Fibroblast of skin of right quadriceps (primary cell): ENCODE measurements at regions not wholly inside any gene's neighbourhood (a gene's known extent, or its start where the extent isn't known, plus 50 kb on each side); places are given as distances from the start of the nearest gene placed in this dataset.

Source experiments
- DNase-seq: peaks from one replicate; pipeline ENCODE4 v3.0.0-alpha.2; 2013

DNA sequence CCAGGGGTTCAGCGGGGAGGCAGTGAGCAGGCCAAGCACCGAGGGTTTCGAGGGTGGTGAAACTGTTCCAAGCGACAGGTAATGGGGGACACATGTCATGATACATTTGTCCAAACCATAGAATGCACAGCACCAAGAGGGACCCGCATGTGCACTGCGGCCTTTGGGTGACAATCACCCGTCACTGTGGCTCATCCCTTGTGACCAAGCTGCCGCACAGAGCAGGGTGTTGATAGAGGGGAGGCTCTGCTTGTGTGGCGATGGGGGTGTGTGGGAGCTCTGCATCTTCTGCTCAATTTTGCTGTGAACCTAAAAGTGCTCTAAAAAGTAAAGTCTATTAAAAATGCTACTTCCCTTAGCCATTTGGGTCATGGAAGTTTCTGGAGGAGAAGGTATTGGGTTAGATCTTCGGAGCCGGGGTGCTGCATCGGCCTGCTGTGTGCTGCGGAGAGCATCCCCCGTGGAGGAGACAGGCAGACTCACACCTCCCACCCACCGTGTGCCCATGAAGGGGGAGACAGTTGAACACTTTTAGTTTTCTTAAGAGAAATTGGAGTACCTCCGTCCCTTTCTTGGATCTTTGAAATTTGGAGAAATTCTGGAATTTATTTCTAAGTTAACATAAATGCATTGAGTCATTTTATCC, 280.4 kb upstream of the IRX2 start:
- no peak for DNase-seq

DNA sequence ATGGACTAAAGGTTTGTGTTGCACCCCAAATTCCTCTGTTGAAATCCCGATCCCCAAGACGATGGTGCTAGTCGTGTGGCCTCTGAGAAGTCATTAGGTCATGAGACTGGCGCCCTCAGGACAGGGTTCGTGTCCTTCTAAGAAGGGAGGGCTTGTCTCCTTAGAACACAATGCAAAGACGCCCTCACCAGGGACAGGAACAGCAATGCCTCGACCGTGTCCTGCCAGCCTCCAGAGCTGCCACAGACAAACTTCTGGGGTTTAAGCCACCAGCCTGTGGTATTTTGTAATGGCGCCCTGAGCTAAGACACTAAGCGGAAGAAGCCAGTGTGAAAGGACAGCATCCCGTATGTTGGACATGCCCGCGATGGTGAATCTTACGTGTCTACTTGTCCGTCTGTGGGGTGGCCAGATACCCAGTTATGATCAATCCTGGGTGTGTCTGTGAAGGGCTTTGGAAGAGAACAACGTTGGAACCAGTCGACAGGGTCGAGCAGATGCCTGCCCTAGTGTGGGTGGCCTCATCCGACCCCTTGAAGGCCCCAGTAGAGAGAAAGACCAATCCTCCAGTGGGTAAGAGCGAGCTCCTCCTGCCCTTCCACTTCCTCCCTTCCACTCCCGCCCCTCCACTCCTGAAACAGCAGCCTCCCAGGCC, 279.2 kb upstream of the IRX2 start:
- DNase-seq, result no peak

DNA sequence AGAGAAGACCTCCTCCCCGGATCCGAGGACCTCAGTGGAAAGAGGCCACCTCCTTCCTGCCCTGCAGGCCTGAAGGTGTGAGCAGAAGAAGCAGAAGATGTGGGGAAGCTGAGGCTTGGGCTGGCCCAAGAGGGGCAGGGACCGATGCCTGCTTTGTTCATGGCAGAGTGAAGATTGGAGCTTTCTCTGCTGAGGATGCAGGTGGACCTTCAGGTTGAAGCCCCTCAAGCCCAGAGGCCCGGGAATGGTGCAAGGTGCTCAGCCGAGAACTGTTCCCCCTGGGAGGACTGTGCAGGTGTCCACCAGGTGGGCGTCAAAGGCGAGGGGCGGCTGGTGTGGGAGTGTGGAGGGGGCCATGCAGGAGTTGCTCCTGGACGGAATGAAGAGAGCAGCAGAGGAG, 277.9 kb upstream of the IRX2 start:
- no peak for DNase-seq

DNA sequence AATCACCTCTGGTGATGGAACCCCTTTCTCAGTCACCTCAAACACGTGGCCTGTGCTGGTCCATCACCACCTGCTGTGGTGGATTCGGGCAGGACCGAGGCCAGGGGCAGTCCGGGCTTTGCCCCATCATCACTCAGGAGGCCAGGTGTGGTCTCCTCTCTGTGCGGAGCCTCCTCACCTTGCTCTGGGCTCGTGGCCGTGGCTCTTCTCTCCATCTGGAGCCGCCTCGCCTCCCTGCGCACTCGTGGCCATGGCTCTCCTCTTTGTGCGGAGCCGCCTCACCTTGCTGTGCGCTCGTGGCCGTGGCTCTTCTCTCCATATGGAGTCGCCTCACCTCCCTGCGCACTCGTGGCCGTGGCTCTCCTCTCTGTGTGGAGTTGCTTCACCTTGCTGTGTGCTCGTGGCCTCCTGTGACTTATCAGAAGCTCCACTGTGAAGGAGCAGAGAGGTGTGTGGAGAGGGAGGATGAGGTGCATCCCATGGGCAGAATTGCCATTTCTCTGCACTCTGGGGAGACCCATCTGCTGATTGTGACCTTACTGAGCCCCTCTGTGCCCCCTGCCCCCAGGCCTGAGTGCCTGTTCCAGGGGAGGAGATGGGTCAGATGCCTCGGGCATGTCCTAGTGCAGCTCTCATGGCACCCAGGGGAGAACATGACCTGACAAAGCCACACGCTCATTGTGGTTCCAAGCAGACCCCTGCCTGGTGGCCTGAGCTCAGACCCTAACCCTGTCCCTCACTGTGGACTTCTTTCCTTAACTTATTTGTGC, 276.6 kb upstream of the IRX2 start:
- no peak for DNase-seq

DNA sequence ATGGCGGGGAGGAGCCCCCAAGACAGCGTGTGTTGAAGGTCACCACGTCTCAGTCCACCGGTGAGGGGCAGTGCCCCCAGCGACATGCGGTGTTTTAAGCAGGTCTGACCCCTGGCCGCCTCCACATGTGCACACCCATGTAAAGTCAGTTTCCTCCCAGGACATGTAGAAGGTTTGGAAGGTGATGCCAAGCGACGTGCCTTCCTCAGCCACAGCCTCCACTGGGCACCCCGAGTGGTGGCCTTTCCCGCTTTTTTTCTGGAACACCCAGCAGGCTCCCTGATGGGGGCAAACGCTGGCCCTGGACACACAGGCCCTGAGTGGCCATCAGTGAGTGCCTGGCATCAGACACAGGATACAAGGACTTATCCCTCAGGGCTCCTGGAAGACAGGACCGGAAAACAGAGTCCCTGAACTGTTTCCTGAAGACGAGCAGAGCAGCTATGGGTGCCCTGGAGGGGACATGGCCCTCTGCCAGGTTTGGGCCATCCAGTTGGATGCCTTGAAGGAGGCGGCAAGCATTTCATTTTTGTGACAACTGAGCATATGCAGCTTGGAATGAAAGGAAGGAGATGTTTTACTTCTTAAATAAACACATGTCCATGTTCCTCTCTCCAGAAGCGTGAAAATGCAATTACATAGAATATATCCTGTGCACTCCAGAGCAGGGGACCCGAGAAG, 275.8 kb upstream of the IRX2 start:
- no peak for DNase-seq

DNA sequence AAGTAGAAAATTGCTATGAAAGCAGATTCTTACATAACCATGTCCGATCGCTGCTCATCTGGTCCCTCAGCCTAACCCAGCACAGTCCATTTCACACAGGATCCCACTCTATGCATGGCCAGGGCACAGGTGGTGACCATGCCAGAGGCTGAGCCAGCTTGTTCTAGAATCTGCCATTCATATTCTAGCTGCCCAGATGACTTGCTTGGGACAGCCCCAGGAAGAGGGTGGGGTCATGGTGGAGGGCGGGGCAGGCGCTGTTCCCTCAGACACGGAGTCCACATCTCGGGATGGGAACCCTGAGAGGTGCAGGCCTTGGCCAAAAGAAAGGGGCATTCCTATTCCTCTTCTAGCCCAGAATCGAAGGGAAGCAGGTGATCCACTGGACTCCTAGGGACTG, 275.2 kb upstream of the IRX2 start:
- no peak for DNase-seq

DNA sequence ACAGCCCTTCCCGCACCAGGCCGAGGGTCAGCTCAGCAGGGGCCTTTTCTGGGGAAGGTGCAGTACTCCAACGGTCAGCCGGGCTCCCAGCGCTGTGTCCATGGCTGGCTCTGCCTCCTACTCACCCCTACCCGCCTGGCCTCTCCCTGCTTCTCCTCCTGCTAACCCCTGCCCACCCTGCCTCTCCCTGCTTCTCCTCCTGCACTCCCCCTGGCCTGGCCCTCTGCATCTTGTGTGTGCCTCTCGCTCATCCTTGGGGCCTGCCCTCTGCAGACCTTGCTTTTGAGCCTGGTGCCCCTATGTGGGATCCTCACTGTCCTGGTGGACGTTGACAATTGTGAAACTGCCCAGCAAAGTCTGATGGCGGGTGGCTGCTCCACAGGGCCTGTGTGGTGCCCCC, 274.6 kb upstream of the IRX2 start:
- no peak for DNase-seq

DNA sequence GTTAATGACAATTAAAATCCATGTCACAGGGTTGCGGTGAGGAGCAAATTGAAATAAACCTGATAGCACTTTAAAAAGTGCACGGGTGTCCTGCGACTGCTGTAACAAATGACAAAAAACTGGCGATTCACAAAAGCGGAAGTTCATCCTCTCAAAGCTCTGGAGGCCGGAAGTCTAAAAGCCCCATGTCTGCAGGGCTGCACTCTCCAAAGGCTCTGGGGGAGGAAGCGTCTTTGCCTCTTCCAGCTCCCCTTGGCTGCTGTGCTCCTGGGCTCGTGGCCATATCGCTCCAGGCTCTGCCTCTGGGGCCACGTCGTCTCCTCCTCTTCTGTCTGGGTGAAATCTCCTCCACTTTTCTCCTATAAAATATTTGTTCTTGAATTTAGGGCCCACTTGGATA, 273.9 kb upstream of the IRX2 start:
- no peak for DNase-seq

DNA sequence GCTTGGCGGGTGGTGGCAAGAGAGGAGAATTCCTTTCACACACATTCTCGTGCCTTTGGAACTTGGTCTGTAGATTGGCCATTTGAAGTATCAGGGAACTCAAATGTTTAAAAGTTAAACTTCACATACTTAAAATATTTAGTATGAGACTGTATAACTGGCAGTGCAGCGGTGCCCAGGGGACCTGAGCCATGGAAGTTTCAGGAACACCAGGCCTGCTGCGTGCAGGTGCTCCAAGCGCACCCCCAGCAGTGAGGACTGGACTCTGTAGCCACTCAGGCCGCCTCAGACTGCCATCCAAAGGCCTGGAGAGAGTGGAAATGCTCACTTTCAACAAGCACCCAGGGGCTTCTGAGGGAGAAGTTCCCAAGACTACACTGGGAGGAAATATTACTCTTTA, 273.5 kb upstream of the IRX2 start:
- no peak for DNase-seq

DNA sequence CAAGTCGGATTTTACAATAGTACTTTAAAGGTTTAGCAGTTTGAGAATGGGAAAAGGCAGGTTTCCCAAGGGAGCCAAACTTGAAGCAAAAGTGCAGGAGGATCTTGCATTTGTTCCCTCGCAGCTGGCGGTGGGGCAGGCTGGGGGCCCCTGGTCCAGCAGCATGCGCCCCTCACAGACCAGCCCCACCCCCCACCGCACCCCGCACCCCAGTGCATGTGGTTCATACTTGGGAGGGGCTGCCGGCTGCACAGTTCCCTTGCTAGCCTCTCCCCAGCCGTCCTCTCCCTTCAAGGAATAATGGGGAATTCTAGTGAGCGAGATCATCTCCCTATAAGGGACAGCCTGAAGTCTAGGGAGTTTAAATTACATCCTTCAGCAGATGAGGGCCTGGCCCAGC, 273.1 kb upstream of the IRX2 start:
- no peak for DNase-seq

DNA sequence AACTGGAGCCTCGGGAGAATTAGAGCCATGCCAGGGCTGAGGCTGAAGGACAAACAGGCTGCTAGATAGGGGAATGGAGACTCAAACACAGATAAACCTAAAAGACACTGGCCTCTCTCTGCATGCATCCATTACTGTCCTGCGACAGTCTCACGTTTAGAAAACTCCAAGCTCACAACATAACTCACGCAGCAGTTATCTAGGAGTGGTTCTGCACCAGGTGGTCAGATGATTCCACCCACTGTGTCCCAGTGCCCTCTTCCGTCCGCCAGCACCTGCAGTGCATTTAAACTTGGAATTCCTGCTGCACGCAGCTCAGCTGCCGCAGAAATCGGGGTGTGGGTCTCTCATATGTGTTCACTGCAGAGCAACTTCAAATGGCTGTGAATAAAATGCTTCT, 272.6 kb upstream of the IRX2 start:
- no peak for DNase-seq

DNA sequence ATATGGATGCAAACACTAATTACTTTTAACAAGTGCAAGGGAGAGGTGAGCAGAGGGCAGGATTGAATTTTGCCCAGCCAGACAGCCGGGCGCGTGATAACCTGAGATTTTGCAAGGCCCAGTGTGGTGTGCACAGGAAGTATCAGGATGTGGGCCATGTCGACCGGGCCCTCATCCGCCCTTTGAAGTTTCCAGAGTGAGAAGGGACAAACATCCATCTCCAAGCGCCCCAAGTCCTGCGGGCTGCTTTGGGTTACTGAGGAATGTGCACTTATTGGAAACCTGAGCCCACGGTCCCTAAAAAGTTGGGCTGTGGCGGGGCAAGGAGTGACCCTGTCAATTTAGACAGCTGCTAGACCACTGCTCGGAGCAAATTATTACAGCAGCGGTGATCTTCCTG, 272.2 kb upstream of the IRX2 start:
- no peak for DNase-seq

DNA sequence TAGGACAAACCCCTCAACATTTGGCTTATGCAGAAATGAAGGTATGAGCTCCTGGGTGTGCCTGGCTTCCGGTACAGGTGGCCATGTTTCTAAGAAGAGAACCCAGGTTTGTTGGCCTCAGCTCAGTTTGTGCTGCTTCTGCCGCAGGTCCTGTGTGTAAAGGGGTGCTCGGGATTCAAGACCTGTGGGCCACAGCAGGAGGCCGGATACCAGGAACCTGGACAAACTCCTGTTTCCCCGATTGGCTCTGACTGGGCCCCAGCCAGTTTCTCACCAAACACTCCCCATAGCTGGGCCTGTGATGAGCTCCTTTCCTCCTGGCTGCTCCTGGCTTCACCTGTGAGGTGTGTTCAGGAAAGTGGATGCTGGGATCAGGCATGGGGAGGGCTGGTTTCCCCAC, 271.2 kb upstream of the IRX2 start:
- no peak for DNase-seq

DNA sequence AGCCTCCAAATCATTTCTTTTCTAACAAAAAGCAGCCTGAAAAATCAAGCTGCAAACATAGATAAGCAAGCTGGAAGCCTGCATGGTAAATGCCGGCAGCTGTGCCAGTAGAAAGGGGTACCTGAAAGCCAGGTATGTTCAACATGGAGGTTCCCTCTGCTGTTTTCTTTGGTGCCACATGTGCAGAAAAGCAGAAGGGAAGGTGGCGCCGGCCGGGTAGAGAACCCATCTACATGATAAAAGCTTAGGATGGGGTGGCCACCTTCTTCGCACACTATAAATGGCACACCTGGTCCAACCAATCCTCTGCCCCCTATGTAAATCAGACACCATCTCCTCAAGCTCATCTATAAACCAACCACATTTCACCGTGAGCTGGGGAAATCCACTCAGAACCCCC, 268.9 kb upstream of the IRX2 start:
- no peak for DNase-seq

DNA sequence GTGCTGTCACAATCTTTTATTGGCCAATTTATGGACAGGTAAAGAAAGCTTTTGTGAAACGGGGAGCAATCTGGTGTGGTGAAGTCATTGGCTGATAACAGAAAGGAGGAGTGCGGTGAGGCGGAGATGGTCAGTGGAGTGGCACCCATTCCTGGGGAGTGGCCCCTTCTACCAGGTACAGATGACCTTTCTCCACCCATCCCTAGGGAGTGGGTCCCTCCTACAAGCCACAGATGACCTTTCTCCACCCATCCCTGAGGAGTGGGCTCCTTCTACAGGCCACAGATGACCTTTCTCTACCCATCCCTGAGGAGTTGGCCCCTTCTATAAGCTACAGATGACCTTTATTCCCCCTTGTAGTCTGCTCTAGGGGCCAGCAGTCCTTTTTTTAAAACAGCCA, 267.6 kb upstream of the IRX2 start:
- no peak for DNase-seq

DNA sequence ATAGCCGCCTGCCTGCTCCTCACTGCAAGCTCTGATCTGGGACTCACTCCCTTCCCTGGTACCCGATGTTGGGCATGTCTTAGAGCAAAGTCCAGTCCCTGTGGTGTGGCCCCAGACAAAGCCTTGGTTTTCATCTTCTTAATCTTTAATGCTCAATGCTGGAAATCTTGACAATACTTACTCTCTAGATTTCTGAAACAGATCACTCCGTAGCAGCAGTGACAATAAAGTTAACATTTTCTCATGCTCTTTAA, 260.2 kb upstream of the IRX2 start:
- no peak for DNase-seq

DNA sequence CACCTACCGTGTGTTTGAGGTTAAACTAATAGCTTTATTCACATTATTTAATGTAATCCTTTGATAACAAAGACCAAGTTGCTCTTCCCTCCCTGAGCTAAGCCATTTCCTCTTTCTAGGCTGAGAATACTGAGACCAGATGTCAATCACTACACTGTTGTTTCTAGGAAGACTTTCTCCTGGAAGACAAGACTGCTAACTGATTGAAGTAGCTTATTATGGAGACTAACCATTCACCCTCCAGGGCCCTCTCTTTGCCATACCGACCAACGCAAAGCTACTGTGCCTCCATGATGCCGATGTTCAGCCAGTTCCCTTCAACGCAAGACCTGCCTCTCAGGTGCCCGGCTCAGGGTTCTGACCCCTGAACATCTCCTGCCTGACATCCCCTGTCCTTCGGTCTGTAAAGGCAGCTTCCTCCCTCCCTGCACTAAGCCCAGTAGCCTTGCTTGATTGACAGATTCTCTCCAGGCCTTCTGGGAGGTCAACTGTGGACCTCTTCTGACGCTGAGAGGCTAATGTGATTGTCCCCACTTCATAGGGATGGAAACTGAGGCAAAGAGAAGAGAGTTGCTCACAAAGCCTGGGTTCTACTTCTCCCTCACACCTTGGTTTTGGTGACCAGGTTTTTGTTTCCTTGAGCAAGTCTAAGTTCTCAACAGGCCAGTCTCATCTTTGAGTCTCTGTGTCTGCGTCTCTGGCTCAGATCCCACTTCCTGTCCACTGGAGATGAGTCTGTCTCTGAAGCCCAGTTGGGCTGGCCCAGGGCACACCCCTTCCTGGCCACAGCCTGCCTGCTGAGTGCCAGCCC, 259.7 kb upstream of the IRX2 start:
- no peak for DNase-seq

DNA sequence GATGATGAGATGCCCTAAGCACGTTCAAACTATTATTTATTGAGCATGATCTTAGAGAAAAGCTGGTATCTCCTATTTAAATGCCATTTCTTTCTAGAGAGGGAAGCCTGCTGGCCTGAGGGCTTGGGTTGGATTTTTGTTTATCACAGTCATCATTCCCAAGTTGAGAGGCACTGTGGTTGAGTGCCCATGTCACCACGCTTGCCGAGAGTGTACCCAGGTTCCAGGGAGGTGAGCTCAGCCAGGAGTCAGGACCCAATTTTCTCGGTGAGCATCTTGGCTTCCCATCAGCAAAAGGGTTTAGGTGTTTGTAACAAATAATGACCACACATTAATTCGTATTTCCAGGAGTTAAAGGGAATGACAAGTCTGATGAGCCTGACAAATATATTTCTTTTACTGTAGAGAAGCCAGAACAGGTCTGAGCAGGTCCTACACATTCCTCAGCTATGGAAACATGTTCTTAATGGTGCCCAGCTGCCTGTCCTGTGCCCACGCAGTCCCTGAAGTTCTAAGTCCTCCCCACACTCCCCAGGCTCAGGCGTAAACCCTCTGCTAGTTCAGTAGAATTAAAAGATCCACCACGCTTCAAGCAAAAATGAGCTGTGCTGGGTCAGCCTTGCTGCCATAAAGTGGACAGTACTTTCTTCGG, 258.9 kb upstream of the IRX2 start:
- DNase-seq, result no peak

DNA sequence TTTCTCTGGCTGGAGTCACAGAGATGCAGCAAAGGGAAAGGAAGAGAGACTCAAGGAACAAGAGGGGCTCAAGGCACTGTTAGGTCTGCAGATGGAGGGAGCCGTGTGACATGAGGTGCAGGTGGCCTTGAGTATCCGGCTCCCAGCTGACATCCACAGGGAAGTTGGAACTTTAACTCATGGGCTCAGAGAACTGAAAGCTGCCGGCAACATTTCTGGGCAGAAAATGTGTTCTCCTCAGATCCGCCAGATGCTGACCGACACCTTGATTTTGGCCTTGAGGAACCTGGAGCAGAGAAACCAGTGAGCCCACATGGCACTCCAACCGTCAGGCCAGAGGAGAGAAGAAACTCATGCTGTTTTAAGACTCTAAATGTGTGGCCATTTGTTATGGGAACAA, 258.1 kb upstream of the IRX2 start:
- DNase-seq, result no peak

DNA sequence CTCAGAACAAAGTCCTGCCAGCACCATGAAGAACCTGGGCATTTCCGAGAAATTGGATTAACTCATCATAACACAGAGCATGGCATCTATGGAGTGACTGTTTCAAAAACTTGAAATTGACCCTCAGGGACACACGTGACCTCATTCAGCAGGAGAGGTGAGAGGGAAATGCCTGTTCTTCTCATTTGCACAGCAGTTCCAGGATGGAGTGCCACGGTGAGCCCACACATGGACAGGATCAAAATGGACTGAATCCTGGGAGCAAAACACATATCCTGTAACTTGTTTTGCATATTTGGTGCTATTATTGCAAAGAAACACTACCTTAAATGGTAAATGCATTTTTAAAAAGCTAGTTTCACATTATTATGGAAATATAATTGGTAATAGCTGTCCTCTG, 256.1 kb upstream of the IRX2 start:
- DNase-seq, result no peak

DNA sequence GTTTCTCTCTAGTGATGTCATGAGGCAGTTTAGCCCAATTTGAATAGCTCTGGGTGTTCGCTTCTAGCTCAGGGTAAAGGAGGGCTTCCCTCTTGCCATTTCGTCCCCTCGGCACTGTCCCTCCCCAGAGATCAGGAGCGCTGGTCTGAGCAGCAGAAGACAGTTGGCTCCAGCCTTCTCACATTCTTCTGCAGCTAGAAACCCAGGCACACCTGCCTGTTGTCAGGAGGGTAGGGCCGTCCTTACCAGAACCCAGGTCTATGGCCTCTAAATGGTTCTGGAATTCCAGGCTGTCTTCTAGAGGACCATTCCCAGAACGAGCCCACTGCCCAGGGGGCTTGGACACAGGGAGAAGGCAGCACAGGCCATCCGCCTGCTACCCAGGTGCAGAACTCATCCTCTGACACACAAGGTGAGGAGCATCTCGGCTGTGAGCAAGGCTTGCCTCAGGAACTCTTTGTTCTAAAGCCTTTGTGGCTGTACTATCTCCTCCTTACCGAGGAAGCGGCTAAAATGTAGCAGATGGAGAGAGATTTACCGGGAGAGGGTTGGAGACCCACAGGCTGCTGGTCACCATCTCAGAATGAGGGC, 255.6 kb upstream of the IRX2 start:
- no peak for DNase-seq

DNA sequence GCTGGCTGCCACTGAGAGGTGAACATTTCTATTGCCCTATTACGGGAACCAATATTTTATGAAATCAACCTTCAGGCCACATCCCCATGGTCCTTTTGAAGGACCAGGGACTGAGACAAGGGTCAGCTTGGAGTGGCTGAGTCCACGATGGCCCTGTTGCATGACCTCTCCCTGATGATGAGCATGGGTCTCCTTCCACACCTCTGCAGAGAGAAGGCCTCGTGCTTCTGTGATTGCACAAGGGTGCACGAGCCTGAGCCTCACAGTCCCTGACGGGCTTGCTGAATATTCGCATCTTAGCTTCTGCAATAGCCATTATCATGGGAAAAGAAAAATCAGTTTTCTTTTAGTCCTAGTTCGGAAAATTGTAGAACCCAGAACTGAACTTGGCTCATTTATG, 255.0 kb upstream of the IRX2 start:
- DNase-seq, result no peak
